ENCODE measurements at regions not wholly inside any gene's neighbourhood (a gene's known extent, or its start where the extent isn't known, plus 50 kb on each side); places are given as distances from the start of the nearest gene placed in this dataset.
"Not testable (repeated sequence)": the region's sequence is repeated elsewhere in the genome, so short reads cannot be mapped to it uniquely, and the experiment has no call there.

- H3K27ac ChIP-seq (ENCODE audit: low read depth in 1 of 2, low read length in 2 of 2) = no peak overlapping the region
- no peak for TF ChIP-seq CTCF (IDR thresholded peaks at IDR 0.05)
- no peak overlapping the region for H2AFZ ChIP-seq (ENCODE audit: insufficient read depth, low read depth, low read length, poor library complexity, severe bottlenecking)
- H3K4me3 ChIP-seq (replicated peaks in 1 of 3; ENCODE audit: low read depth in 2 of 3, low read length in 3 of 3) = no peak overlapping the region
- no peaks in the 10 kb centered on the region for H3K79me2 ChIP-seq (ENCODE audit: insufficient read depth, low read length)
- no peak overlapping the region for H3K9ac ChIP-seq (ENCODE audit: insufficient read depth, low read length, poor library complexity, severe bottlenecking)
- no peaks in the 10 kb centered on the region for H3K36me3 ChIP-seq (replicated peaks in 1 of 2; ENCODE audit: control insufficient read depth in 1 of 2, insufficient read depth in 2 of 2, low read length in 2 of 2)
- H4K20me1 ChIP-seq (ENCODE audit: insufficient read depth, low read length) = no peaks in the 10 kb centered on the region
- no peak for DNase-seq
- H3K4me1 Mint-ChIP-seq = no peaks in the 10 kb centered on the region
- peaks cover 2 to 8% (median 4%) of the 10 kb centered on the region in 3 donors for H3K27me3 Mint-ChIP-seq (ENCODE audit: low read depth in 3 of 3)
- intact Hi-C loops (cut with micrococcal nuclease) = no loop called here
- no peaks in the 10 kb centered on the region for H3K27me3 ChIP-seq (ENCODE audit: control insufficient read depth in 2 of 2, insufficient read depth in 2 of 2, low read length in 2 of 2)
- WGBS (ENCODE audit: insufficient coverage) = 89% methylated on average over 1 of the region's 5 CpGs
- peaks cover 0 to 5% (median 0%) of the 10 kb centered on the region in 7 donors for H3K9me3 Mint-ChIP-seq
- no peak overlapping the region for H3K27ac Mint-ChIP-seq
- no peaks in the 10 kb centered on the region for H3K36me3 Mint-ChIP-seq
- H3K4me3 Mint-ChIP-seq = no peak overlapping the region
- no peaks in the 10 kb centered on the region for H3K4me1 ChIP-seq (ENCODE audit: control insufficient read depth in 1 of 2, insufficient read depth in 2 of 2, low read length in 2 of 2)
- H3K4me2 ChIP-seq (replicated peaks; ENCODE audit: extremely low read depth, low read length, poor library complexity, severe bottlenecking) = no peak overlapping the region
- H3K9me3 ChIP-seq (replicated peaks in 1 of 2; ENCODE audit: control insufficient read depth in 1 of 2, insufficient read depth in 1 of 2, low read length in 2 of 2) = no peaks in the 10 kb centered on the region
Observed at GRCh38 chr3:64361962-64362735, 136.9 kb upstream of the PRICKLE2 start.

DNA sequence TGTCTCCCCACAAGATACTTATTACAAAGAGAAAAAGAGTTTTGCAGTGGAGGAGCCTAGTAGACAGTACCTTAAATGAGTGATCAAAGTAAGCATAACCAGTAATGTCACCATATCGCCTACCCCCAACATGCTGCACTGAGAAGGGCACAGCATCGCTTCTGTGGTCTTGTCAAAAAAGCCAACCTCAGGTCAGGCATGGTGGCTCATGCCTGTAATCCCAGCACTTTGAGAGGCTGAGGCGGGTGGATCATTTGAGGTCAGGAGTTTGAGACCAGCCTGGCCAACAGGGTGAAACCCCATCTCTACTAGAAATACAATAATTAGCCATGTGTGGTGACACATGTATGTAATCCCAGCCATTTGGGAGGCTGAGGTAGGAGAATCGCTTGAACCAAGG, 135.8 kb upstream of the PRICKLE2 start:
- no CpG with 5 or more reads among the region's 4 CpGs for WGBS (ENCODE audit: insufficient coverage)
- H3K9me3 ChIP-seq (replicated peaks in 1 of 2; ENCODE audit: control insufficient read depth in 1 of 2, insufficient read depth in 1 of 2, low read length in 2 of 2); H3K27ac Mint-ChIP-seq; intact Hi-C loops (cut with micrococcal nuclease); H3K9me3 Mint-ChIP-seq; H3K4me2 ChIP-seq (replicated peaks; ENCODE audit: extremely low read depth, low read length, poor library complexity, severe bottlenecking); H3K4me3 ChIP-seq (replicated peaks in 1 of 3; ENCODE audit: low read depth in 2 of 3, low read length in 3 of 3); H4K20me1 ChIP-seq (ENCODE audit: insufficient read depth, low read length); H3K4me1 Mint-ChIP-seq; H3K27ac ChIP-seq (ENCODE audit: low read depth in 1 of 2, low read length in 2 of 2); H3K36me3 ChIP-seq (replicated peaks in 1 of 2; ENCODE audit: control insufficient read depth in 1 of 2, insufficient read depth in 2 of 2, low read length in 2 of 2); DNase-seq; H2AFZ ChIP-seq (ENCODE audit: insufficient read depth, low read depth, low read length, poor library complexity, severe bottlenecking); H3K79me2 ChIP-seq (ENCODE audit: insufficient read depth, low read length); H3K36me3 Mint-ChIP-seq; H3K27me3 ChIP-seq (ENCODE audit: control insufficient read depth in 2 of 2, insufficient read depth in 2 of 2, low read length in 2 of 2); H3K27me3 Mint-ChIP-seq (ENCODE audit: low read depth in 3 of 3); H3K4me3 Mint-ChIP-seq; H3K9ac ChIP-seq (ENCODE audit: insufficient read depth, low read length, poor library complexity, severe bottlenecking); H3K4me1 ChIP-seq (ENCODE audit: control insufficient read depth in 1 of 2, insufficient read depth in 2 of 2, low read length in 2 of 2): not testable (repeated sequence)

All from CD14-positive monocyte (primary cell).